Transverse colon (tissue), 4 donors: ENCODE measurements at regions not wholly inside any gene's neighbourhood (a gene's known extent, or its start where the extent isn't known, plus 50 kb on each side); places are given as distances from the start of the nearest gene placed in this dataset.

Source experiments
- DNase-seq: peaks from one replicate; pipeline ENCODE4 v3.0.0-alpha.2; 2019
- H3K27ac ChIP-seq, 4 donors: fragments of 200-600 bp; sonication (generic); 2 replicates each; pipeline ENCODE4 v1.5.1; 2016 to 2018; ENCODE audit warnings: inconsistent platforms in 4 of 4
- H3K27me3 ChIP-seq: fragments of 200-600 bp; sonication (generic); 2 replicates; pipeline ENCODE4 v1.5.1; 2017; ENCODE audit warnings: inconsistent platforms
- H3K36me3 ChIP-seq, 4 donors: fragments of 200-600 bp; sonication (generic); 2 replicates each; pipeline ENCODE4 v1.5.1; 2017 to 2019; ENCODE audit warnings: inconsistent platforms in 4 of 4
- H3K4me1 ChIP-seq, 4 donors: fragments of 200-600 bp; sonication (generic); 2 replicates each; pipeline ENCODE4 v1.5.1; 2017 to 2020; ENCODE audit warnings: inconsistent platforms in 4 of 4
- H3K4me3 ChIP-seq, 4 donors: fragments of 200-600 bp; sonication (generic); 1 replicate in 1 of 4; 2 replicates in 3 of 4; pipeline versions ENCODE4 v1.5.1 to v1.6.1; 2017 to 2019; ENCODE audit warnings: inconsistent platforms in 4 of 4
- H3K9me3 ChIP-seq, 2 donors: fragments of 200-600 bp; sonication (generic); 2 replicates each; pipeline ENCODE4 v1.5.1; 2017 to 2019; ENCODE audit warnings: inconsistent platforms in 2 of 2
- EP300 ChIP-seq: sonication (generic); formaldehyde crosslinking; IDR thresholded peaks from one replicate; pipeline ENCODE4 v1.6.1; 2017; ENCODE audit warnings: antibody characterized with exemption, low read depth
- POLR2A ChIP-seq: fragments of 450-650 bp; IDR thresholded peaks from one replicate; pipeline ENCODE4 v1.6.1; 2016; ENCODE audit warnings: antibody characterized with exemption, mild to moderate bottlenecking, moderate library complexity
- POLR2AphosphoS5 ChIP-seq, 3 donors: sonication (generic); formaldehyde crosslinking; IDR thresholded peaks; one replicate each; pipeline ENCODE4 v1.6.1; 2016; ENCODE audit warnings: antibody characterized with exemption in 3 of 3
- WGBS, 2 donors: methylation state at CpG; one replicate each; pipeline ENCODE4 v1.1.5; 2018; ENCODE audit warnings: low coverage in 1 of 2; 5-methylcytosine and 5-hydroxymethylcytosine counted together
- in situ Hi-C, 4 donors: fragments of 200-750 bp; cut with MboI; loops; one replicate each; pipeline versions ENCODE4 v1.15.0 to v1.15.1; 2017; ENCODE audit warnings: low sequenced_read_pairs in 3 of 4, low pct_ligation_motif_present in 1 of 4, low pct_unique_long_range_greater_than_20kb in 1 of 4
- intact Hi-C: fragments of 100-400 bp; cut with DNase I; formaldehyde crosslinking; loops from one replicate; pipeline ENCODE4 v1.15.1; 2023; ENCODE audit warnings: low total_unique reads
- TF ChIP-seq, protein P1 (sequence below), 5 experiments: fragments of 200-600 bp in 3 of 5; fragments of 450-650 bp in 2 of 5; sonication (generic) in 3 of 5; IDR thresholded peaks; 1 replicate in 2 of 5; 2 replicates in 3 of 5; pipeline ENCODE4 v1.5.1; 2016 to 2017; ENCODE audit warnings: antibody characterized with exemption in 5 of 5, inconsistent platforms in 3 of 5, mild to moderate bottlenecking in 2 of 5, moderate library complexity in 1 of 5

DNA sequence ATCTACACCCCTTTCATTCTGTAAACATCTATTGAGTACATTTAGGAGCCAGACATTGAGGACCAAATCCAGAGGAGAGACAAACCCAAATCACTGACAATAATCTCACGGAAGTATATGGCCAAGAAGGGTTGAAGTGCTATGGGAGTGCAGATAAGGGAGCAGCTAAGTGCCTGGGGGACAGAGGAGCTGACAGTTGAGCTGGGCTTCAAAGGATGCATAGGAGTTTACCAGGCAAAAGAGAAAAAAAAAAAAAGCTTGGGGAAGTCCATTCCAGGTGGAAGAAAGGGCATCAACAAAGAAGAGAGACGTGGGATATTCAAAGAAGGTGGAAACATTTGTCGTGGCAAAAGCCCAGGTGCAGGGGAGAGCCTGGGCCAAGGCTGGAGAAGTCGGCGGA lies 60.5 kb upstream of the NANOS1 start:
- Histone ChIP-seq H3K4me1 (no peaks in the 10 kb centered on the region), H3K9me3 (no peaks in the 10 kb centered on the region), H3K27ac (no peak overlapping the region), H3K36me3 (no peaks in the 10 kb centered on the region), H3K4me3 (no peak overlapping the region), H3K27me3 (no peaks in the 10 kb centered on the region)
- intact Hi-C loops: no loop called here
- in situ Hi-C loops: no loop called here
- TF ChIP-seq EP300 (no peak), POLR2A (no peak), POLR2AphosphoS5 (IDR thresholded peaks at IDR 0.05) (no peak)
- WGBS, 2 donors: 89 to 92% methylated on average over 5 of the region's 5 CpGs
- no peak for DNase-seq

DNA sequence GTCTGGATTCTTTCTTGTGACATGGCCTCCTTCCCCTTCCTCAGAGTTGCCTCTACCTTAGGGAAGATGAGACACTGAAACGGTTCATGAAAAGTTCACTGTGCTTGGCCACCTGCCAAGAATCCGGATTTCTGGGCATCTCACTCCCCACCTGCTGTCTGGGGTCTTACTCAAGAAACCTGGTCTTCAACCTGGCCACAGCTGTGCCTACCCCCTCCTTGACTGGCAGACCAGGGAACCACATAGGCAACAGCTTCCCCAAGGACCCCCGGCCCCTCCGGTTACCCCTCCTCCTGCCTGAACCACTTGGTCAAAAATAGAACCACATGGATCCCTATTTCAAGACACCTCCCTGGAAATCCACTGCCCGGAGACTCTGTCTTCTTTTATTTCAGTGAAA lies 58.7 kb upstream of the NANOS1 start:
- intact Hi-C loops: no loop called here
- TF ChIP-seq EP300: no peak
- TF ChIP-seq POLR2AphosphoS5 (IDR thresholded peaks at IDR 0.05): no peak
- no peak for TF ChIP-seq POLR2A
- TF ChIP-seq, protein P1, sequence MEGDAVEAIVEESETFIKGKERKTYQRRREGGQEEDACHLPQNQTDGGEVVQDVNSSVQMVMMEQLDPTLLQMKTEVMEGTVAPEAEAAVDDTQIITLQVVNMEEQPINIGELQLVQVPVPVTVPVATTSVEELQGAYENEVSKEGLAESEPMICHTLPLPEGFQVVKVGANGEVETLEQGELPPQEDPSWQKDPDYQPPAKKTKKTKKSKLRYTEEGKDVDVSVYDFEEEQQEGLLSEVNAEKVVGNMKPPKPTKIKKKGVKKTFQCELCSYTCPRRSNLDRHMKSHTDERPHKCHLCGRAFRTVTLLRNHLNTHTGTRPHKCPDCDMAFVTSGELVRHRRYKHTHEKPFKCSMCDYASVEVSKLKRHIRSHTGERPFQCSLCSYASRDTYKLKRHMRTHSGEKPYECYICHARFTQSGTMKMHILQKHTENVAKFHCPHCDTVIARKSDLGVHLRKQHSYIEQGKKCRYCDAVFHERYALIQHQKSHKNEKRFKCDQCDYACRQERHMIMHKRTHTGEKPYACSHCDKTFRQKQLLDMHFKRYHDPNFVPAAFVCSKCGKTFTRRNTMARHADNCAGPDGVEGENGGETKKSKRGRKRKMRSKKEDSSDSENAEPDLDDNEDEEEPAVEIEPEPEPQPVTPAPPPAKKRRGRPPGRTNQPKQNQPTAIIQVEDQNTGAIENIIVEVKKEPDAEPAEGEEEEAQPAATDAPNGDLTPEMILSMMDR (IDR thresholded peaks at IDR 0.05): no peak
- Histone ChIP-seq H3K4me3 (no peak overlapping the region), H3K27me3 (no peaks in the 10 kb centered on the region), H3K9me3 (no peaks in the 10 kb centered on the region), H3K36me3 (no peaks in the 10 kb centered on the region), H3K4me1 (no peaks in the 10 kb centered on the region), H3K27ac (no peak overlapping the region)
- WGBS, 2 donors: 55 to 56% methylated on average over 4 to 5 of the region's 5 CpGs
- DNase-seq: no peak
- in situ Hi-C loops: no loop called here

DNA sequence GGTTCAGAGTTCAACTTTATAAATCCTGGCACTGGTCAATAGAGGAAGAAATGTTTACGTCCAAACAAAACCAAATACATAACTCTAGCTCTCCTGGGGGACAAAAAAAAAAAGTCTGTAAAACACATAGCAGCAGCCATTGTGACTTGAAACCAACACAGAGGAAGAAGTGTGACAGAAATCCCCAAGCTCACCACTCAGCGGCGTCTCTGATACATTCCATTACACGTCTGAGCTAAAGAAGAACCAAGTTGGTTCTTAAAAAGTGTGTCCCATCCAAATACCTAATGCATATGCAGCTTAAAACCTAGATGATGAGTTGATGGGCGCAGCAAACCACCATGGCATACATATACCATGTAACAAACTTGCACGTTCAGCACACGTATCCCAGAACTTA lies 58.3 kb upstream of the NANOS1 start:
- no peaks in the 10 kb centered on the region for H3K27me3 ChIP-seq
- no peak overlapping the region for H3K27ac ChIP-seq
- 68 to 69% methylated on average over 7 of the region's 7 CpGs for WGBS, 2 donors
- no peak for DNase-seq
- H3K9me3 ChIP-seq: no peaks in the 10 kb centered on the region
- in situ Hi-C loops (no loop called here), intact Hi-C loops (no loop called here)
- no peak overlapping the region for H3K4me3 ChIP-seq
- no peaks in the 10 kb centered on the region for H3K36me3 ChIP-seq
- H3K4me1 ChIP-seq: no peaks in the 10 kb centered on the region
- TF ChIP-seq EP300 (no peak), POLR2A (no peak), POLR2AphosphoS5 (IDR thresholded peaks at IDR 0.05) (no peak)
- TF ChIP-seq, protein P1 (IDR thresholded peaks at IDR 0.05): no peak

DNA sequence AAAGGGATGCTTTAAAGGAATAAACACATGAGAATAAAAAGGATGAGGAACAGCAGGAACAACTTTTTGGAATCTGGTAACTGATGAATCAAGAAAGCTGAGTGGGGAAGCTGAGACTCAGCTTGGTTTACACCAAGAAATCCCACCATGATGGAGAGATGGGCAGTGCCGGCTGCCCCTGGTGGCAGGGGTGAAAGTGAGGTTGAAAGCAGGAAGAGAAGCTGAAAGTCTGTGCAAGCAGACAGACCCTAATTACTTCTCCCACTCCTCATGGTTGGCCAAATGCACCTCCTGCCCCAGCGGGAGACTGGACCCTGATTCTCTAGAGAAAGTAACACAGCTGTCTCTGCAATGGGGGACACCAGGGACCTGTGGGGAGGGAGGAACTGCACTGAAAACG lies 57.6 kb upstream of the NANOS1 start:
- H3K36me3 ChIP-seq: no peaks in the 10 kb centered on the region
- H3K4me3 ChIP-seq: no peak overlapping the region
- no peaks in the 10 kb centered on the region for H3K27me3 ChIP-seq
- in situ Hi-C loops (no loop called here), intact Hi-C loops (no loop called here)
- no peaks in the 10 kb centered on the region for H3K4me1 ChIP-seq
- H3K9me3 ChIP-seq: no peaks in the 10 kb centered on the region
- DNase-seq: no peak
- WGBS, 2 donors: 58 to 72% methylated on average over 2 to 3 of the region's 3 CpGs
- H3K27ac ChIP-seq: no peak overlapping the region
- TF ChIP-seq EP300 (no peak), POLR2AphosphoS5 (IDR thresholded peaks at IDR 0.05) (no peak), POLR2A (no peak)
- TF ChIP-seq, protein P1 (IDR thresholded peaks at IDR 0.05): no peak

DNA sequence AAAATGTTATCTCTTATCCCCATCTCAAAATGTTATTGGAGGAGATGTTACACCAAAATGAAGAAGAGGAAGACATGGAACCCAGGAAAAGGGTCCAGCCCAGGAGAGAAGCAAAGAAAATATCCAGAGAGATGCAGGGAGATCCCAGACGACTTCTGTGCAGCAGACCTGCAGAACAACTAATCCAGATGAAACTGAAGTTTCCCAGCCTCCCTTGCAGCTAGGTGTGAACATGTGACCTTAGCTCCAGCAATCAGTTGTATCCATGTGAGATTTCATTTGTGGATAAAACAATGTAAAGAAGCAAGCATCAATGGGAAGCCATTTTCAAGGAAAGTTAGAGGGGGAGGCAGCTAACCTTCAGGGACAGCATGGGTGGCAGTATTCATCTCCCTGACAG lies 55.8 kb upstream of the NANOS1 start:
- Histone ChIP-seq H3K27ac (no peak overlapping the region), H3K9me3 (no peaks in the 10 kb centered on the region), H3K36me3 (no peaks in the 10 kb centered on the region), H3K27me3 (no peaks in the 10 kb centered on the region), H3K4me3 (no peak overlapping the region), H3K4me1 (no peaks in the 10 kb centered on the region)
- no peak for DNase-seq
- TF ChIP-seq, protein P1 (IDR thresholded peaks at IDR 0.05): no peak
- no peak for TF ChIP-seq EP300
- no peak for TF ChIP-seq POLR2AphosphoS5 (IDR thresholded peaks at IDR 0.05)
- no peak for TF ChIP-seq POLR2A
- whole genome bisulfite sequencing, 2 donors: 40 to 65% methylated on average over 1 of the region's 1 CpG
- in situ Hi-C loops (no loop called here), intact Hi-C loops (no loop called here)
